NCI-H1436 treated with DMSO at 0.1 percent for 48 hours (cell line): ENCODE measurements at regions not wholly inside any gene's neighbourhood (a gene's known extent, or its start where the extent isn't known, plus 50 kb on each side); places are given as distances from the start of the nearest gene placed in this dataset.
A peak's percentile ranks its signal among the peaks of the same experiment; 100 is the strongest.
"Not testable (repeated sequence)": the region's sequence is repeated elsewhere in the genome, so short reads cannot be mapped to it uniquely, and the experiment has no call there.

Experiments
- DNase-seq: peaks from one replicate; lab custom pipeline; 2025; lab: John Stamatoyannopoulos, UW

DNA sequence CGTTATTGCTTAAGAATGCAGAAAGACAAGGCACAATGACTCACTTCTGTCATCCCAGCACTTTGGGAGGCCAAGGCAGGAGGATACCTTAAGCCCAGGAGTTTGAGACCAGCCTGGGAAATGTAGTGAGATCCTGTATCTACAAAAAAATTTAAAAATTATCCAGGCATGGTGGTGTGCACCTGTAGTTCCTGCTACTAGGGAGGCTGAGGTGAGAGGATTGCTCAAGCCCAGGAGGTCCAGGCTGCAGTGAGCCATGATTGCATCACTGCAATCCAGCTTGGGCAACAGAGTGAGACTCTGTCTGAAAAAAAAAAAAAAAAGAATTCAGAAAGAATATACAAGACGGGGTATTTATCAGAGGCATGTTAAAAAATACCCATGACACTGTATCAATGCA is 182.0 kb upstream of the SPOPL start:
- no peak for DNase-seq

DNA sequence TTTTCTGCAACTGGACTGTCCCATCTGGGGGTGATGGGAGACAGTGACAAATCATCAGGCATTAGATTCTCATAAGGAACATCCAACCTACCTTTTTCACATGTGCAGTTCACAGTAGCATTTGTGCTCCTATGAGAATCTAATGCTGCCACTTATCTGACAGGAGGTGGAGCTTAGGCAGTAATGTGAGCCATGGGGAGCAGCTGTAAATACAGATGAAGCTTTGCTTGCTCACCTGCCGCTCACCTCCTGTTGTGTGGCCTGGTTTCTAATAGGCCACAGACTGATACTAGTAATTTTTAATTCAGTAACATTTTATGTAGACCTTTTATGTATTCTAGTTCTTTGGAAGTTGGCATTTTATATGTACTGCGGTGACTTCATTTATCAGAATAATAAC is 180.1 kb upstream of the SPOPL start:
- DNase-seq, result peak; percentile 69

DNA sequence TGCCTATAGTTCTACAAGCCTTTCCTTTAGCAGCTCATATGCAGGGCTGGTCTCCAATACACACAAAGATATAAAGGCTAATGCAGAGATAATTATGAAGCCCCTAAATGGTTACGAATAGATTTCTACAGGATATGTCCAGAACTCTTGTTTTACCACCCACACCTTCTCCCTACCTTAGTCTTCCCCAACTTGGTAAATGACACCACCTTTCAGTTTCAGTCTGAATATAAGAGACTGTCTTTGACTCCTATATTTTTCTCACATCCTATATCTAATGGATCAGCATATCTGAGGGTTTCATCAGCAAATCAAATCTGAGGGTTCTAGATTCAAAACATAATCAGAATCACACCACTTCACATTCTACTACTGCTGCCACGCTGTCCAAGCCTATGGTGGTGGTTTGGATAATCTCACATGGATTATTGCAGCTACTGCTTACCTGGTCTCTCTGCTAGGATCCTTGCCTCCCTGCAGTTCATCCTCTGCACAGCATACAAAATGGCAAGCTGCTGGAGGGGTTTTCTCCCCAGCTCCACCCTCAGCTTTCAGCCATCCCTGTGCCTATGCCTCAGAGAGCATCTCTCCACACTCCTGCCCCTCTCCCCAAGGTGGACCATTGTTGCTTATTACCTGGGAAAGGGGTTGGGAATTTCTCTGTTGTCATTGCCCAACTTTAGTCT is 178.0 kb upstream of the SPOPL start:
- DNase-seq, result no peak

DNA sequence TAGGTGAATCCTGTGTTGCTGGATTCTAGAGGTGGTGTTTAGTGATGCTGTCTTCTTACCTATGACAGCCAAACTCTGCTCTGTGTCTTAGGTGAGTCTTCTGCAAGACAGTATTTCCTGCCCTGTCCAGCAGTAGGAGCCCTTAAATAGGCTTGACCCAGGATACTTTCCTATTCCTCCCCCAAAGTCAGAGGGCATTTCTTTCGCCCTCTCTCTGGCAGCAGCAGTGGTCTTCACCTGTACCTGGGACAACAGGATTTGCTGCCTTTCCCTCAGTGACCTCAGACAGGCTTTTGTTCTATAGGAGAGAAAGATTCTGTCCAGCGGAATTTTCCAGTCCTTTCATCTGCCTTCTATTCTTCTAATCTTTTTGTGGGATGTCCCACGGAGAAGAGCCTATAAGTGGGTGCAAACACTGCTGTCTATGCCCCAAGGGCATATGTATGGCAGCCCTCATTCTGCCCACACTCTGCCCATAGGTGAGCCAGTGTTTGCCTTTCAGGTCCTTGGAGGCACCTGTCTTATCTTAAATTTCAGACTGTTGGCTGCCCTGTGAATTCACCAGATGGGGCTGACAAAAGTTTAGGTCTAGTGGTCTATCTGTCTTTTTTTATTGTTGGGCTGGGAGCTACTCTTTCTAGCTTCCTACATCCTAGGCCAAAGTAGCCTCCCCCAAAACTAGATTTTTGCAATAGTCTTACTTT is 177.3 kb upstream of the SPOPL start:
- DNase-seq, result no peak

DNA sequence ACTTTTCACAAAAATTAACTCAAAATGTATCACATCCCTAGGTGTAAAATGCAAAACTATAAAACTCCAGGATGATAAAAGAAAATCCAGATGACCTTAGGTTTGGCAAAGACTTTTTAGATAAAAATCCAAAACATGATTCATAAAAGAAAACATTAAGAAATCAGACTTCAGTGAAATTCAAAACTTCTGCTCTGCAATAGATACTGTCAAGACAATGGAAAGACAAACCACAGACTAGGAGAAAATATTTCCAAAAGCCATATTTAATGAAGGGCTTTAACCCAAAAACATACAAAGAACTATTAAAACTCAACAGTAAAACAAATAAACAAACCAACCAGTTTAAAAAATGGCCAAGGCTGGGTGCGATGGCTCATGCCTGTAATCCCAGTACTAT is 173.6 kb upstream of the SPOPL start:
- DNase-seq, result no peak

DNA sequence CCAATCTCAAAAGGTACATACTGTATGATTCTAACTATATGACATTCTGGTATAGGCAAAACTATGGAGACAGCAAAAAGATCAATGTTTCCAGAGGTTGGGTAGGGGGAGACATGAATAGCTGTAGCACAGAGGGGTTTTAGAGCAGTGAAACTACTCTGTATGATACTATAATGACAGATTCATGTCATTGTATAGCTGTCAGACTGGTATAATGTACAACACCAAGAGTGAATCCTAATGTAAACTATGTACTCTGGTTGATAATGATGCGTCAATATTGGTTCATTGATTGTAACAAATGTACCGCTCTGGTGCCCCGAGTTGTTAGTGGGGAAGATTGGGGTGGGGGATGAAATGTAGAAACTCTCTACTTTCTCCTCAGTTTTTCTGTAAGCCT is 172.4 kb upstream of the SPOPL start:
- no peak for DNase-seq

DNA sequence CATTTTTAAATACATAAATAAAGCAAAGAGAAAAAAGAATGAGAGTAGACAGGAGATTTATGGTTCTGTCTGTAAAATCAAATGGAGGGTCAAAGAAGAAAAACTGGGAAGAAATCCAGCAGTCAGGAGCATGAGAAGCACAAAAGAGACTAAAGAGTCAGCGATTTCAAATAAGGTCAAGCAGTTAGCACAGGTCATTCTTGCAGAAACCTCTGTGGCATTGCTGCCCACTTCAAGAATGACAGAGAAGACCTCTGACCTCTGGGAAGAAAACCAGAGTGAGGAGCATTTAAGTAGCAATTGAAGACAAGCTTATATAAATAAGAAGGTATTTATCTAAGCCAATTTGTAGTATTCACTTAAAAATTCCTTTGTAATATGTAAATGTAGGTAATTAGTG is 172.0 kb upstream of the SPOPL start:
- no peak for DNase-seq

DNA sequence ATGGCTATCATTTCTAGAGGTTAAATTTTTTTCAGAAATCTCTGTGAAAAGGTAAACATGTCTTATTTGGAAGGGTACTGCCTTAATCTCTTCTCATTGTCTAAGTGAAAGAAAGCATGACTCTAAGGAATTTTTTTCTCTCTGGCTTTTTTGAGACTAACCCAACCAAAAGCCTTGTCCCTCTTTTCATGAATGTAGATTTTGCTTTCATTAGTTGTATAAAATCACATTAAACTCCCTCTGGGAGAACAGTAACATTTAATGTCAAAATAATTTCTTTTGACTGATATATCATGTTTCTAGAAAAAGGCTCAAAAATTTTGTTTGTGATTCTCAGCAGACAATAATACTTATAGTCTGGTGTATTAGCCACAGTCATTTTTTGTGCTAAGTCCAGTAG is 168.4 kb upstream of the SPOPL start:
- no peak for DNase-seq

DNA sequence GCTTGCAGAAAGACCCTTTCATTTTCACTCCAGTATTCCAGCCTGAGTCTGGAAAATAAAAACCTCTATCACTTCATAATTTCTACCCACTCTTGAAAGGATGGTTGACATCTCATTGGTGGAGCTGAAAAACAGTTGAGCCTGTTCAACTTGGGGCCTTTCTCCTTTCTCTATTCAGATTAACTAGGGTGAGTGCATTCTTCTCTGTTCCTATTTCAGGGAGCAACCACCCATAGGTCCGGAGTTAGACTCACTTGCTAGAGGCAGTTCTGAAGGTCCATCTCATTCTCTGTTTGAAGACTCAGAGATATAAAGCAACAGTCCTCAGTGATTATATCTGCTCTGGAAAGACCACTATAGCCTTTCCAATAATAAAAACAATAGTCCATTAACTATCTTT is 167.9 kb upstream of the SPOPL start:
- DNase-seq, result no peak

DNA sequence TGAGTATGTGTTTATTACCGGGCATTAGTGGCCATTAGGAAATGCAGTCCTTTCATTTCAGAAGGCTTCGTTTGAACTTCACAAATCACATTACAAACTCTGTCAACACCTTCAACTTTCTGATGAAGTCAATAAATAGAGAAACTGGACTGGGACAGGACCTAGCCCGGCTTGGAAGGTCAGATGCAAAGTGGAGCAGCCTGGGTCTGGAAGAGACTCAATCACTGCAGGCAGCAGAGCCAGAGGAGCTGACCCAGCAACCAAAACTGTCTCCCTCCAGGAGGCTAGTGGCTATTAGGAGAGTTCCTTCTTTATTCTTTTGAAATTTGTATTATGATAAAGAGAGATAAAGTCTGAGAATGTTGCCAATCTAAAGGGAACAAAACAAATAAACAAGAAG is 167.2 kb upstream of the SPOPL start:
- DNase-seq, result no peak

DNA sequence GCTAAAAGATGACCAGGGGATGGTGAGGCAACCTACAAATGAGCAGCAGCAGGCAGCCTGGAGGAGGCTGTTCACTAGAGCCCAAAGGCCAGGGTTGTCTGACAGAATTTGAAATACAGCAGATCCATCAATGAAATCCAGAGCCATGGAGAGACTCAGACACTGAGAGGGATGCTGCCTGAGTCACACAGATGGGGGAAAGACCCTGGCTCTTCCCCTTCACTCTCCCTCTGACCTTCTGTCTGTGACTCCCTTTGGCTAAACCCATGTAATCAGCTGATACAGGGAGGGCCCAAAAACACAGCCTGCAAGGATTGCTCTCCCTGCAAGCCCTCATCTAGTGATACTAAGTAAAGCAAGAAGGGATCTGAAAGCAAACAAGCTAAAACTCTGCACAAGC is 166.5 kb upstream of the SPOPL start:
- DNase-seq, result no peak

DNA sequence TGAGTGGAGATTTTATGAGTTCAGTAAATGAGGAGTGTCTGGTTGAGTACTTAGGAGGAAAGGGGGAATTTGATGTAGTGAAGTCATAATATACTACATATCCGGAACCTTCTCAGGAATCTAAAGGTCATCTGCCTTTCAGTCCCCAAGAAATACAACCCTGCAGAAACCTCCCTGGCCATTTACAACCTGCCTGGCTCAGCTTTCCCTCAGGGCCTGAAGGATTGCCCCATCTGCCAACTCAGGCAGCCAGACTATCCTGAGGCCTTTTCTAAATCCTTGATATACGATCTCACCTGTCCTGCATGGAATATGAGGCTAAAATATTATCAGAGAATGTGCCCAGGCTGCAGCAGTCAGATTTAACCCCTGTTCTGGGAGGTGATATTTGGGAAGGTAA is 165.4 kb upstream of the SPOPL start:
- no peak for DNase-seq

DNA sequence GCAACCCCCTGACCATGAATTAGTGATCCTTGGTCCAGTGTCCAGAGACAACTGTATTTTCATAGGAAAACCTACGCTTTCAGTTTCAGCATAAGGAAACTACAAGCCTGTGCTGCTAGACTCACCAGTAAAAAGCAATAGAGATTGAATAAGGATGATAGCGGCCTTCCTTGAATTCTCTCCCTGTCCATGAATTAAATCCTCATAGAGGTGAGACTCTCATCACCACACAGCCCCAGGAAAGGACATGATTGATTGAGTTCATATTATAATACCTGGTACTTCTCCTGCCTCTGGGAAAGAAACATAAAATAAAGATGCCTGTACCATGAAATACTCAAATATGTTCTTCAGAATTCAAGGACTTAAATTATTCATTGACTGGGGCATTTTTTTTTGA is 146.3 kb upstream of the SPOPL start:
- DNase-seq, result no peak

DNA sequence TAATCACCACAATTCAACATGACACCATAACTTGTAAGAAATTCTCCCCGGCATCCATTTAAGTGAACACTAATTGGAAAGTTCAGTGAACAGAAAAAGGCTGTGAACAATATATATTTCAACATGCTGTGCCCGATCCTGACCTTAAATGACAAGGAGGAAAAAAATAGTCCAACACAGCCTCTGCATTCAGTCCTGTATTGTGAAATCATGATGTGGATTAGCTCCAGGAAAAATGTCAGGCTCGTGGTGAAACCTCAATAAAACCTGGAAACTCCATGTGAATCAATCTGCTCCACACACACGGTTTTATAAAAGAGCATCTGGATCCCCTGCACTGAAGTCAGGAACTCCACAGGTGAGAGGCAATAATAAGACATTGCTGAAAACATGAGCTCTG is 145.4 kb upstream of the SPOPL start:
- DNase-seq, result no peak

DNA sequence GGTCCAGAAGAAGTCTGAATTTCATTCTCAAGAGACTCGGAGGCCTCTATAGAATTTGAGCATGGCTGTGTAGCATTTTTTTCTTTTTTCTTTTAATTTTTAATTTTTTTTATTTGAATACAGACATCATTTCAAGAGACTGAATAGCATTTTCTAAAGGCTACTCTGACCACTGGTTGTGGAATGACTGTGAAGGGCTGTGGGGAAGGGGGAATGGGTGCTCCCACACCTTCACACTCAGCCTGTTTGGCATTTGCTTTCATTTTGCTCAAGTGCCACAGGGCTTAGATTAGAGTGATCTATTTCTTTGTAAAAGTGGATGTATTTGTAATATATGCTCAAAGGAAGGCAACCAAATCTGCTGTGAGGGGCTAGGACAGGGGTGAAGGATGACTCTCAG is 142.0 kb upstream of the SPOPL start:
- no peak for DNase-seq

DNA sequence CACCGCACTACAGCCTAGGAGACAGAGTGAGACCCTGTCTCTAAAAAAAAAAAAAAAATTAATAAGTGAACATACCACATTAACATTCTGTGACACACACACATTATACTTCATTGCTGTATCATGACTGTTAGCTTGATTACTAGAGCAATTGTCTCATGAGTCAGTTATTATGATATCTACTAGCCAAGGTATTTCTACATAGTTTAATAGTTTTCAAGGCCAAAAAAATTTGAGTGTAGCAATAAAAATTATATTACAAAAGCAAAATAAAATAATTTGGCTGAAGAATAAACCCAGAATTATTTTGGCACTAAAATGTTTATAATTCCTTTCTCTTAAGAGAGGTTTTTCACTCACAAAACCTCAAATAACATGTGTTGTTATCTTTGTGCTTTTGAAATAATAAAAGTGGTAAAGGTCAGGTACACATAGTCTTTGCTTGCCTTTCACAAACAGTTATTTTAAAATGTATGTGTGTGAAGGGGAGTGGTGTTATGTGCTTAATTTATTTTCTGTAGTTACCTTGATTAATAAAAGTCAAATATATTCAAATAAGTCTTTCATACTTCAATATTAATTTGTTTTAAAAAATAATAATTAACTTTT is 136.9 kb upstream of the SPOPL start:
- DNase-seq, result no peak

DNA sequence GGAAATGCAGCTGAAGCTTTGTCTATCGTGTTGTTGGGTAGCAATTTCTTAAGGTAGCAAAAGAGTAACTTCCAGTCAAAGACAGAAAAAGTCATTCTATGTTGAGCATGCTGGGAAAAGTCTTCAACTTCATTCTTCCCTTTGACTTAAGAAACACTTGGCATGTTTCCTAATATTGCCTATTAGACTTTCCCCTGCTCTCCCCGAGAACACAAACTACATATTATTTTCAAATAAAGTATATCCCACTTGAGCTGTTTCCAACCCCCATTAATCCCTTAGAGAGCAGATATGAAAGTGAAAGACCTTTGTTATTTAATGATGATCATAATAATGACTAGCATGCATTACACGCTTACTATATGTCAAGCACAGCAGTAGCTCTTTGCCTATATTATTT is 136.0 kb upstream of the SPOPL start:
- DNase-seq, result no peak

DNA sequence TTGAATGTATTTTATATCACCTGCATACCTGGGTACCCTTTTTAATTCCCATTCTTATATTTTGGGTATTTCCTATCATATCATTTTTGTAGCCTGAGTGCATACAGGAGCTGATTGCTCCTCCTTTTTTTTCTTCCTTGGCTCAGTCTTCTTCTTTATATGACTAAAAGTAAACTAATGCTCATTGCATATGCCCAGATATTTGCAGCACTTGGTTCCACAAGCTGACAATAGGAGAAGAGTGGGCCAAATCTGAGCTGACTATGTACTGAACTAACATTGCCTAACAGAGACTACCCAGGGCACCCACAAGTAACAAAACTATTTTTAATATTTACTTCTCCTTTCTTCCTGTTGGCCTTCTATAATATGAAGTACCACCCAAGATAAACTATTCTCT is 131.7 kb upstream of the SPOPL start:
- DNase-seq, result no peak

DNA sequence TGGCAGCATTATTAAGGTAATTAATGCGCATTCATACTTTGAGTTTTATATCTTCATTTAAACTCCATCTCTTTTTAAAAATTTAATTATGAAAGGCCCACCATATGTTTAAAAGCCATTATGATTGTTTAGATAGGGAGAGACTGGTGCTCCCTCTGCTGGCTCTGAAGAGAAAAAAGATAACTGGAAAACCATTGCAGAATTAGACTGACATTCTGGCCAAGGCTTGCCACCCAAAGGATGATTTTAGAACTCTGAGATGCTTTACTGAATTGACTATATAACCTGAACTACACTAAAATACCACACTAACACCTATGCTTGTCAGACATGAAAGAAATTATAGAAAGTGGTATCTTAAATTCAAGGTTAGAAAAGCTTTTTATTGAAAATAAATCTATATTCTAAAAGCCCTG is 127.6 kb upstream of the SPOPL start:
- no peak for DNase-seq

DNA sequence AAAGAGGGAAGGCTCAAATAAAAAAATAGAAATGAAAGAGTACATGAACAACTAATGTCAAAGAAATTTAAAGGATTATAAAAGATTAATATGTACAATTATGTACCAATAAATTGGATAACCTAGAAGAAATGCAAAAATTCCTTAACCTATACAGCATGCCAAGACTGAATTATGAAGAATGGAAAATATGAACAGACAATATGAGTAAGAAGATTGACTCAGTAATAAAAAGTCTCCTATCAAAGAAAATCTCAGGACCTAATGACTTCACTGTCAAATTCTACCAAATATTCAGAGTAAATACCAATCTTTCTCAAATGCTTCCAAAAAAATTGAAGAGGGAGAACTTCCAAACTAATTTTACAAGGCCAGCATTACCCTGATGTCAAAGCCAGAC is 120.2 kb upstream of the SPOPL start:
- DNase-seq, result no peak

DNA sequence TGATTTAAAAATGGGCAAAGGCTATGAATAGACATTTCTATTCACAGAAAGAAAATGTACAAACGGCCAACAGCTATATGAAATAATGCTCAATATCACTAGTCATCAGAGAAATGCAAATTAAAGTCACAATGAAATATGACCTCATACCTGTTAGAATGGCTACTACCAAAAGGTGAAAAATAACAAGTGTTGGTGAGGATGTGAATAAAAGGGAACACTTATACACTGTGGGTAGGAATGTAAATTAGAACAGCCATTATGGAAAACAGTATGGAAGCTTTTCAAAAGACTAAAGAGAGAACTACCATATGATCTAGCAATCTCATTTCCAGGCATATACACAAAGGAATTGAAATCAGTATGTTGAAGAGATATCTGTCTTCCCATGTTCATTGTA is 118.9 kb upstream of the SPOPL start:
- no peak for DNase-seq

DNA sequence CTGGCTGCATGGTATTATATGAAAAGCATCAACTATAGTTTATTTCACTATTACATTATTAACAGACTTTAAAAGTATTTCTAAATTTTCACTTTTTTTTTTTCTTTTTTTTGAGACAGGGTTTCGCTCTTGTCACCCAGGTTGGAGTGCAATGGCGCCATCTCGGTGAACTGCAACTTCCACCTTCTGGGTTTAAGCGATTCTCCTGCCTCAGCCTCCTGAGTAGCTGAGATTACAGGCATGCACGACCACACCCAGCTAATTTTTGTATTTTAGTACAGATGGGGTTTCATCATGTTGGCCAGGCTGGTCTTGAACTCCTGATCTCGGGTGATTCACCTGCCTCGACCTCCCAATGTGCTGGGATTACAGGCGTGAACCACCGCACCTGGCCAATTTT is 115.4 kb upstream of the SPOPL start:
- DNase-seq, result not testable (repeated sequence)

DNA sequence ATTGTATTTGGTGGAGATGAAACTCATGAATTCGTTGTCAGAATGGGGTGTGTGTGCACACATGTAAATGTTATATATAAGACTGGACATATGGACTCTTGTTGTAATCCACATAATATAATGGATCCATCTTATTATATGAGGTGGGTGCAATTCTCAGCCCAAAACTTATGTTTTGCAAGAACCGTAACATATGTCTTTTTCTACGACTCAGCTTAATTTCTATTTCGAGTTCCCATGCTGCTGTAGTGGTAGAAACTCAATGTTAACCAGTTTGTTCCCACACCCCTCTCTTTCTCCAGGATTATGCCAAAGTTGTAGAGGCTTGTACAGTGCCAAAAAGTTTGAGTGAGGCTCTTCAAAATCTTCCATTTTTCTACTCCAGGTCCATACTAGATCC is 112.5 kb upstream of the SPOPL start:
- no peak for DNase-seq
